NCI-H446 treated with DMSO at 0.1 percent for 48 hours (cell line): ENCODE measurements at regions not wholly inside any gene's neighbourhood (a gene's known extent, or its start where the extent isn't known, plus 50 kb on each side); places are given as distances from the start of the nearest gene placed in this dataset.
A peak's percentile ranks its signal among the peaks of the same experiment; 100 is the strongest.
"Not testable (repeated sequence)": the region's sequence is repeated elsewhere in the genome, so short reads cannot be mapped to it uniquely, and the experiment has no call there.

Experiments
- DNase-seq: peaks from one replicate; lab custom pipeline; 2025; lab: John Stamatoyannopoulos, UW

DNA sequence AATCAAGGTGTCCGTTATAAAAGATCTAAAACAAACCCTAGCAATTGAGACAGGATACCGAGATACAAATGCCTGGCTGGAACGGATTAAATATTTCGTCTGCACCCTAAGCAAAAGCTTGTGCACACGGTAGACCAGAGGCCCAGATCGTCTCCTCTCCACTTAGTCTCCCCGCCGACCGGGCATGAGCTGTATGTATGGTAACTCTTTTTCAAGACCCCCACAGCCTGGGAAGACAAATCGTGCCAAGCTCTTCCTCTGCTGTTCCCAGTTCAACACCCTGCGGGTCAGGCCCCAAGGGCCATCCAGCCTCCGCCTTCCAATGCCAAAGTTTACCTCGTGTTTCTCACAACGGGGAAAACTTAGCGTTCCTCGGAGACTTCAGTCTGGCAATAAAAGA lies 285.7 kb upstream of the GALNT17 start:
- no peak for DNase-seq

DNA sequence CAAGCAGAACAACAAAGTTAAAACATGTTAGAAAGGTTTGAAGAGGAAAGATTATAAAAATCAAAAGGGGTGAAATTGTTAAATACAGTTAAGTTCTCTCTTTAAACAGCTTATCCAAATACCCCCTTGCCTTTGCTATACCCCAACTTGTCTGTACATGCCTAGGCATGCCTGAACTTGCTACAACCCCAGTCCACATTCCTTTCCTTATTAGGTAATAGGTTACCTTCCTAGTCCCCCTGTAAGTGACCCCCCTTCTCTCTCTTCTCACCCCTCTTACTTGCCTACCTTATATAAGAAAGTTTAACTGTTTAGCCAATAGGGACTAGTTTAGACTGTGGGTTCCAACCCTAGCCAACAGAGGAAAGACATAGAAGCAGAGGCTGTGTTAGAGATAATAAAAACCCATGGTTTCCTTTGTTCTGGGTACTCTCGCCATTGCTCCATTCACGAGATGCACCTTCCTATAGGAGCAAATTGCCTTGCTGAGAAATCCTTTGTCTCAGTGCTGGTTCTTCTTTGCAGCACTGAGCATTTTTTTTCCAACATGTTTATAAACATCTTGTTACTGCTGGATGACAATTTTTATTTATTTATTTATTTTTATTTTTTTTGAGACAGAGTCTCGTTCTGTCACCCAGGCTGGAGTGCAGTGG lies 282.2 kb upstream of the GALNT17 start:
- DNase-seq: no peak

DNA sequence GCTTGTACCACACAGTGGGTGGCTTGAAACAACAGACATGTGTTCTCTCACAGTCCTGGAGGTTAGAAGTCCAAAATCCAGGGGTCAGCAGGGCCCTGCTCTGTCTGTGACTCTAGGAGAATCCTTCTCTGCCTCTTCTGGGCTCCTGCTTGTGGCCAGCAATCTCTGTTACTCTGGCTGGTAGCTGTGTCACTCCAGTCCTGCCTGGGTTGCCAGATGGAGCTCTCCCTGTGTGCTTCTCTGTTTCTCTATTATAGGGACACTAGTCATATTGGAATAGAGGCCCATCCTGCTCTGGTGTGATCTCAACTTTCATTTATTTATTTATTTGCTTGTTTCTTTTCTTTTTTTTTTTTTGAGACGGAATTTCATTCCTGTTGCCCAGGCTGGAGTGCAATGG lies 276.6 kb upstream of the GALNT17 start:
- DNase-seq: no peak

DNA sequence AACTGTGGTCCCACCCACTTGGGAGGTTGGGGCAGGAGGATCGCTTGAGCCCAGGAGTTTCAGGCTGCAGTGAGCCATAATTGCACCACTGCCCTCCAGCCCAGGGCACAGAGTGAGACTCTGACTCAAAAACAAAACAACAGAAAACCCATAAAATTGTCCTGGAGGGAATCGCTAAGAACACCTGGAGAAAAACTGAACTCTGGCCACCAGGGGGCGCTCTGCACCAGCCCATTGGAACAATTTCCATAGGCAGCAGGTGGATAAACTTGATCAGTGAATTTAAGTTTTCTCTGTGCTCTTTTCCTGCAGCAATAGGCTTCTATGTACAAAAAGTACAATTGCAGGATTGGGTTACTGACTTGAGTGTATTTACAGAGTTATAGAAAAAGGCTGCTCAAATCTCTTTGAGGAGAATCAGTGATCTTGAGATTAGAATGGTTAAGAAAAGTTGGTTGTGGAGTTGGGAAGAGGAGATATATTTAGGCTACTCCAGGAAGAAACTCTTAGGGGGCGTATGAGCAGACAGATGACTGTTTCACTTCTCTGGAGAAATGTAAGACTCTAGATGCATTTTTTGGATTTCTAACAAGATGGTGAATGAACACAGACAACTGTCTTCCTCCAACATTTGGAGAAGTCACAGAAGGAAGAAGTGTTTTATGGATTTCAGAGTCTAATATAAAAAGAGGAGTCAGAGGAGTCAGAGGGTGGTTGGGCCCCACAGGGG lies 274.9 kb upstream of the GALNT17 start:
- peak; percentile 3 for DNase-seq

DNA sequence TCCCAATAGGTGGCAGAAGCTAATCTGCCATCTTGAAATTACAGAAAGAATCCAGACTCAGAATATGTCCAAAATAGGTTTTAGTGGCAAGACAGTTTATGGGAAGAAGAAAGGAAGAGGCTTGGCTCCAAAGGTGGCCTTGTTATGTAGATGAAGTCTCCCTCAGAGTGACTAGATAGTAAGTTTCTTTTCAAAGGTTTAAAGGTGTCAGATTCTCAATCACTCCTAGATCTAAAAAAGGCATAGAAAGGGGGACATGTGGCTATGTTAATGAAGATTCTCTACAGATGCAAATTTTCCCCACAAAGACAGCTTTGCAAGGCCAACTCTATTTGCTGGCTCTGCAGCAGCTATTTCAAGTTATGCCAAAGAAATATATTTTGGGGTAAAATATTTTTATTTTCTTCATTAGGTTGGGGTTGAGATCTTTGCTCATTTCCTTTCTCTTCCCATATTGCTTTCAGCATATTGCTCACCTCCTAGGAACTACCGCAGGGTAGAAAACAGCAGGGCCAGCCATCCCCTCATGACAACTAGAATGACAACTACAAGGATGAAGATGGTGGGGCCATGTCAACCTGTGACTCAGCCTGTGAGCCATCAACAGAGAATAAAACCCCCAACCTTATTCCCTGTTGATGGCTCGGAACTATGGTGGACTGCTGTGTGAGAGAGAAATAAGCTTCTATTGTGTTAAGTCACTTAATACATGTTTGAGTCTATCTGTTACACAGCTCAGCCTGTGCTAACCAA lies 274.0 kb upstream of the GALNT17 start:
- DNase-seq: no peak

DNA sequence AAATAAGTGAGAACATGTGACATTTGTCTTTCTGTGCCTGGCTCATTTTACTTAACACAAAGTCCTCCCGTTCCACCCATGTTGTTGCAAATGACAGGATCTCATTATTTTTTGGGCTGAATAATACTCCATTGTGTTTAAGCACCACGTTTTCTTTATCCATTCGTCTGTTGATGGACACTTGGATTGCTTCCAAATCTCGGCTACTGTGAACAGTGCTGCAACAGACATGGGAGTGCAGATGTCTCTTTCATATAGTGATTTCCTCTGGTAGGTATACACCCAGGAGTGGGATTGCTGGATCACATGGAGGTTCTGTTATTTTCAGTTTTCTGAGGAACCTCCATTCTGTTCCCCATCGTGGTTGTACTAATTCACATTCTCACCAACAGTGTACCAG lies 264.4 kb upstream of the GALNT17 start:
- DNase-seq: no peak

DNA sequence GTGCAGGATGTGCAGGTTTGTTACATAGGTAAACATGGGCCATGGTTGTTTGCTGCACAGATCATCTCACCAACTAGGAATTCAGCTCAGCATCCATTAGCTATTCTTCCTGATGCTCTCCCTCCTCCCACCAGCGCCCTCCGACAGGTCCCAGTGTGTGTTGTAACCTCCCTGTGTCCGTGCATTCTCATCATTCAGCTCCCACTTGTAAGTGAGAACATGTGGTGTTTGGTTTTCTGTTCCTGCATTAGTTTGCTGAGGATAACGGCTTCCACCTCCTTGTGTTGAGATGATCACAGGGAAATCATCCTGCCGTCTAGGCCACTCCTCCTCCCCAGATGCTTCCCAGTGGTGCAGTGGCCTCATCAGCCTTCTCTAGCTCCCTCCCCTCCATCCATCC lies 261.6 kb upstream of the GALNT17 start:
- DNase-seq: no peak

DNA sequence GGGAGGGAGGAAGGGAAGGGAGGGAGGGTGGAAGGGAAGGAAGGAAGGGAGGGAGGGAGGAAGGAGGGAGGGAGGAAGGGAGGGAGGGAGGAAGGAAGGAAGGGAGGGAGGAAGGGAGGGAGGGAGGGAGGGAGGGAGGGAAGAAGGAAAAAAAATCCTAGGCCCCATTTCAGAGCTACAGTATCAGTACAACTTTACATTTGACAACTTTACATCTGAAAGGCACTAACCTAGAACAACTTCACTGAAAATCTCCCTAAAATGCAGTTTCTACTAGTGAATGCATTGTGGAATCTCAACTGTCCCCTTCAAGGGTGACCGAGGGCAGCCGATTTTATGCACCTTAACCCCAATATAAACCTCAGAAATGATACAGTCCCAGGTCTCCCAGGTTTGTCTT lies 259.8 kb upstream of the GALNT17 start:
- DNase-seq: no peak

DNA sequence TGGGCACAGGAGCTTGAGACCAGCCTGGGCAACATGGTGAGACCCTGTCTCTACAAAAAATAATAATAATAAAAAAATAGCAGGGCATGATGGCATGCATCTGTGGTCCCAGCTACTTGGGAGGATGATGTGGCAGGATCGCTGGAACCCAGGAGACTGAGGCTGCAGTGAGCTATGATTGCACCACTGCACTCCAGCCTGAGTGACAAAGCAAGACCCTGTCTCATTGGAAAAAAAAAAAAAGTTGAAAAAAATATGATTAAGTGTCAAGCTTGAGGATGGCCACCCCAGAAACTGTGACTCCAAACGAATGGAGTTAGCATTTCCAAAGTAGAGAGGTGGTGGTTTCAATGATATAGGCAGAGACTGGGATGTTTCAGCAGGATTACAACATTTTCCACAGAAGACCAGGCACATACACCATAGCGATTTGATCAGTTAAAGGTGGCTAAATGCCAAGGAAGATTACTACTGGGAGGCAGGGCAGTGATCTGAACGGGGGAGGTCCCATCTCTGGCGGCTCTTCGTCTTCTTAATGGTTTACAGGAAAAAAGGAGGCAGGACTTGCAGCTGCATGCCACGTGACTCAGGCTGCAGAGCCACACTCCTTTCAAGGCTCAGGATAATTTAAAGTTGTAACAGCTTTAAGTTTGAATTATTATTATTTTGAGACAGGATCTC lies 250.6 kb upstream of the GALNT17 start:
- no peak for DNase-seq

DNA sequence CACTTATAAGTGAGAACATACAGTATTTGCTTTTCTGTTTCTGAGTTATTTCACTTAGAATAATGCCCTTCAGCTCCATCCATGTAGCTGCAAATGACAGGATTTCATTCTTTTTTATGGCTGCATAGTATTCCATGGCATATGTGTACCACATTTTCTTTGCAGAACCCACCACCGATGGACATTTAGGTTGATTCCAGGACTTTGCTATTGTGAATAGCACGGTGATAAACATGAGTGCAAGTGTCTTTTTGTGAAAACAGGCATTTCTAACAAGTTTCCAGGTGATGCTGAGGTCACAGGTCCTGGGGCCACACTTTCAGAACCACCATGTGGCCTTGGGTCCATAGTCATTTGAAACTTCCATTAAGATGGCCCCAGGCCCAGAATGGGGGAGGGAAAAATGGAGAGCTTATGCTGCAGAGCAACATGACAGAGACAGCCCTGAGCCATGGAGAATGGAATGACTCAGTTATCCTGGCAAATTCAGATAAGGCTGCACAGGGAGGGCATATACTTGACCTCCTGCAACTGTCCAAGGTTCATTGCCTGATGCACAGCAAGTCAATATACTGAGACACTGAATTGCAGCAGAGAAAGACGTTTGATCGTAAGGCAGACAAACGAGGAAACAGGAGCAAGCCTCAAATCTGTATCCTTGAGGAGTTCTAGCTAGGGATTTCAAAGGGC lies 248.0 kb upstream of the GALNT17 start:
- DNase-seq: no peak

DNA sequence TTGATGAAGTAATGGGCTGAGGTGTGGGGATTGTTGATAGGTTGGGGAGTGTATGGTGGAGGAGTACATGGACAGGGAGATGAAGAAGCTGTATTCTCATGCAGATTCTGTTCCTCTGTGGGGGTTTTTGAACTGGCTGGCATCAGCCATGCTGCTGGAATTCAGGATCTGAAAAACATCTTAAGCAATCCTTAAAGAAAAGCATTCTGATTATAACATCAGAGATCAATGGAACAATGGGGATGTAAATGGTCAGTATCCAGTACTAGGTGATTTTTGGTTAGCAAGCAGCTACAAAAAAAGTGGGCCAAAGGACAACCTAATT lies 247.5 kb upstream of the GALNT17 start:
- DNase-seq: no peak

DNA sequence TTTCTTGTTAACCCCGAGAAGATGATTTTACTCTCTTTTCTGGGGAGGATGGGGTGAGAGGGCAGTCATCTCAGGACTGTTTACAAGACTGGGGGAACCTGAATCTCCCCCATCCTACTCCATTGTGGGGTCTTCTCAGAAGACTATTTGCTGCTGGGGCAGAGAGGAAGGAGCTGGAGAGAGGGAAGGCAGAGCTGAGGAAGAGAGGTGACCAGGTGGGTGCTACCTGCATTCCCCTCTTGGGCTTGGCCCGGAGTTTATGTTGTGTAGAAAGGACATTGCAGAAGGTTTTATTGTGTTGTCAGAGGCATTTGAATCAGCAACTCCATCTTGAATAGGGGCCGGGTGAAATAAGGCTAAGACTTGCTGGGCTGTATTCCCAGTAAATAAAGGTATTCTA lies 247.1 kb upstream of the GALNT17 start:
- DNase-seq: no peak

DNA sequence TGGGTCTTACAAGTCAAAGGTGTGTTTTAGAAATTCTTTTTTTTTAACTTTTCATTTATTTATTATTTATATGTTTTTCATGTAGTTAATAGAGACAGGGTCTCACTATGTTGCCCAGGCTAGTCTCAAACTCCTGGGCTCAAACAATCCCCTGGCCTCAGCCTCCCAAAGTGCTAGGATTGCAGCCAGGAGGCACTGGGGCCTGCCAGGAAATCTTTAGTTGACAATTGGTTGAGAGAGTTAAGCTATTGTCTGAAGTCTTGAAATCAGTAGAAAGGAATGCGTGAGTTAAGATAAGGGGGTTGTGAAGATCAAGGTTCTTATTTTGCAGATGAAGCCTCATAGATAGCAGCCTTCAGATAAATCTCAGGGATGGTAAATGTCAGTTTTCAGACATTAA lies 245.4 kb upstream of the GALNT17 start:
- DNase-seq: no peak

DNA sequence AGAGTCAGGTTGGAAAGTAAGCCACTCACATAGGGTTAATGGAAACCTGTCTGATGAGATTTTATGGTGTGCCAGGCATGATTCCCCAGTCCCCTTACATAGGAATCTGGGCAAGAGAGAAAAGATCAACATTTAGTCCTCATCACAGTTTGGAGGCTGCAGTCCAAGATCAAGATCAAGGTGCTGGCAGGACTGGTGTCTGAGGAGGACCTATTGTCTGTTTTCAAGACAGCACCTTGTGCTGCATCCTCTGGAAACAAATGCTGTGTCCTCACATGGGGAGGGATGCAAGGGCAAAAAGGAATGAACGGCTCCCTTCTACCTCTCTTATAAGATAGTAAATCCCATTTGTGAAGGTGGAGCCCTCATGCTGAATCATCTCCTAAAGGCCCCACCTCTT lies 244.8 kb upstream of the GALNT17 start:
- no peak for DNase-seq

DNA sequence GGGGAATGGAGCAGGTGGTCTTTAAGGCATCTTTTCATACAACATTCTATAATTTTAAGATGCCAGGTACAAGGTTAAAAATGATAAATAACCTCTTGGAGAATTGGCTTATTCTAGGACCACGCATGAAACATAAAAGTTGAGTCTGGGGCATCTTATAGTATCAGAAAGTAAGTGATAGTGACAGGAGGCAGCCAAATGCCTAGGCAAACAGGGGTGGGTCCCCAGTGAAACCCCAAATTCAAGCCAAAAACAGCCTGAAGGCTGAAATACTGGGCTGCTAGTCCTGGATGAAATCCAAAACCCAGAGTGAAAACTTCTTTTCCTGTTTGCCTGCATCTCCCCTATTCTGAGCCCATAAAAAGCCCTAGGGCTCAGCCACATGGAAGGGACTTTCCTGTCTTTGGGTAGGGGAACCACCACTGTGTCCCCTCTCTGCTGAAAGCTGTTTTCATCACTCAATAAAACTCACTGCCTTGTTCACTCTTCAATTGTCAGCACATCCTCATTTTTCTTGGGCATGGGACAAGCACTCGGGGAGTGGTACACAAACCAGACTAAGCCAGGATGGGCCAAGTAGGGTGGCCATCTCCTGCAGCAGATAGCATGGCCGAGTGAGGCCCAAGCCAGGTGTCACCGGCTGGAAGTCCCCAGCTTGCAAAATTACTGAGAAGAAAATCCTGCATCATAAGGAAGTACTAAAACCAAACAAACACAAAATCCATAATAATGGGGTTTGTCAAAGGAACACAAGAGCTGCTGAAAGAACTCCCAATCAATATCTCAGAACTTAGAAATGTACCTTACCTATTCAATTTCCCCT lies 241.6 kb upstream of the GALNT17 start:
- no peak for DNase-seq

DNA sequence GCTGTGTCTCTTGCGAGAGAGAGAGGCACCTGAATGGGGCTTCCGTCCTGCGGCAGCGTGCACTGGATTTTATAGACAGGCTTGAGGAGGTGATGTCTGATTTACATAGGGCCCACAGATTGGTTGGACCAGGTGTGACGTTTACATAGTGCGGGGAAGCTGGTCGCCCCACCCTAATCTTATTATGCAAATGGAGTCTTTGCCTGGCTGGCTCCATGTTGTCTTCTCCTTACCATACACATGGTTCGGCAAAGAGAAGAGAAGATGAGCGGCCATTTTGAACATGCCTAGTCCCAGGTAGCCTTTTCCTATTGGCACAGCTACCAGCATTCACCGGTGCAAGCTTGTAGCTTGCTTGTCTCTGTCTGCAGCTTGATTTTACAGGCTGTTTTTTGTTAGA lies 238.5 kb upstream of the GALNT17 start:
- no peak for DNase-seq

DNA sequence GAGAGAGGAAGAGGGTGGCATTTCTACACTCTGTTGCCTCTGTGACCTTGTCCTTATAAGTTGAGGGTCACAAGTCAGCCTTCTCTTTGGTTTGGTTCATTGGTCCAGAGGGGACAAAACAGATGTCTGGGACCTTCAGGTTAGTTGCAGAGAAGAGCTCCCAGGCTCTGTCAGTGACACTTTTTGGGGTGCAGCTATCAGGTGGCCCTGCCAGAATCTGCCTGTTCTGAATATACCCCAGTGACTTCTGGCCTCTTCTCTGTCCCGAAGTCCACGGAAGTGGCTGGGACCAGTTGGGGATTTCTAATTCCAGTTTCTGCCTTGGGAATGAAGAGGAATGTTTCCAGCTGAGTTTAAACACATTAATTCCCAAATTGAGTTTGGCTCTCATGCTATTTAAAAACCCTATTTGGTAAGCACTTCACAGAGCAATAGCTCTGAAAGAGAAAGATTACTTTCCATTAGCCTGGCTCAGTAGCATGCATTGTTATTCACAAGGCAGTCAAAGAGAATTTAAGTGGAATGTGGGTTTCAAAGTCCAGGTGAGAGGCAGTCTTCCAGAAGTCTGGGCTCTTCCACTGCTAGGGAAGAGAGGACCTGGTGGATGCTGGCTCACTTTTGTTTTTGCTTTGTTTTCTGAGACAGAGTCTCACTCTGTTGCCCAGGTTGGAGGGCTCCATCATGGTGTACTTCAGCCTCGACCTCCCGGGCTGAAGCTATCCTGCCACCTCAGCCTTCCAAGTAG lies 237.8 kb upstream of the GALNT17 start:
- no peak for DNase-seq

DNA sequence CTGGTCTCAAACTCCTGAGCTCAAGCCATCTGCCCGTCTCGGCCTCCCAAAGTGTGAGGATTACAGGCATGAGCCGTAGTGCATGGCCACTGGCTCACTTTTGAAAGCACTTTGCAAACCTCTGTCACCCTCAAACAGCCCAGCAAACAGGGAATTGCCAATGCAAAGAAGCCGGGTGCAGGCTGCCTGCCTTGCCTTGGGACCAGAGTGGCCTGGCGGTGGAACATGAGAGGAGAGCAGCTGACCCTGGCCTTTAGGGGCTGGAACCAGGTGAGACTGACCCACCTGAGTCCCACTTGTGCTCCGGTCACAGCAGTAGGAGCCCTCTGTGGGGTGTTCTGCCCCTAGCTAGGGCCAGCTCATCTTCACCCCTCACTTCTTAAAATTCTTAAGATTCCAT lies 237.1 kb upstream of the GALNT17 start:
- no peak for DNase-seq

DNA sequence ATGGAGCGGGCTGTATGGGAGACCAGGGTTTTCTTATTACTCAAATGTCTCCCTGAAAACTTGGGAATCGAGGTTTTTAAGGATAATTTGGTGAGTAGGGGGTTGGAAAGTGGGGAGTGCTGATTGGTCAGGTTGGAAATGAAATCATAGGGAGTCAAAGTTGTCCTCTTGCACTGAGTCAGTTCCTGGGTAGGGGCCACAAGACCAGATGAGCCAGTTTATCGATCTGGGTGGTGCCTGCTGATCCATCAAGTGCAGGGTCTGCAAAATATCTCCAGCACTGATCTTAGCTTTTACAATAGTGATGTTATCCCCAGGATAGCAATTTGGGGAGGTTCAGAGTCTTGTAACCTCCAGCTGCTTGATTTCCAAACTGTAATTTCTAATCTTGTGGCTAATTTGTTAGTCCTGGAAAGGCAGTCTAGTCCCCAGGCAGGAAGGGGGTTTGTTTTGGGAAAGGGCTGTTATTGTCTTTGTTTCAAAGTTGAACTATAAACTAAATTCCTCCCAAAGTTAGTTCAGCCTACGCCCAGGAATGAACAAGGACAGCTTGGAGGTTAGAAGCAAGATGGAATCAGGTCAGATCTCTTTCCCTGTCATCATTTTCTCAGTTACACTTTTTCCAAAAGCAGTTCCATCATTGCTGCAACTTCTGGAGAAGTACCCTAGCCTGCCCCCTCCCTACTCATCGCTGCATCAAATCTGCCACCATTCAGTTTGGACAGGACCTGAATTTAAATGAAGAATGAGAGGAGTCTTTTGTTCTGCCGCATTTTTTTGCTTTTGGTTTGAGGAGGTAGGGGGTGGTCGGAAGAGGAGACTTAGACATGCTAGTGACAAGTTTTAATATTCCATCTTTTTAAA lies 236.4 kb upstream of the GALNT17 start:
- not testable (repeated sequence) for DNase-seq
